Mesothelial cell of epicardium (in vitro differentiated cells): ENCODE measurements at regions not wholly inside any gene's neighbourhood (a gene's known extent, or its start where the extent isn't known, plus 50 kb on each side); places are given as distances from the start of the nearest gene placed in this dataset.

Experiments used
- DNase-seq, 2 experiments: peaks; one replicate each; pipeline ENCODE4 v3.0.0; 2021; ENCODE audit warnings: low spot score in 2 of 2; ENCODE audit not compliant: unreplicated experiment in 2 of 2
- H3K27ac Mint-ChIP-seq: 2 replicates; pipeline ENCODE4 v1.8.0; 2021; ENCODE audit warnings: mixed read lengths
- H3K27me3 Mint-ChIP-seq: 2 replicates; pipeline ENCODE4 v1.8.0; 2021; ENCODE audit warnings: low read depth, mixed read lengths
- H3K36me3 Mint-ChIP-seq: 2 replicates; pipeline ENCODE4 v1.8.0; 2021; ENCODE audit warnings: mixed read lengths
- H3K4me1 Mint-ChIP-seq: 2 replicates; pipeline ENCODE4 v1.8.0; 2021; ENCODE audit warnings: mixed read lengths
- H3K4me3 Mint-ChIP-seq: 2 replicates; pipeline ENCODE4 v1.8.0; 2021; ENCODE audit warnings: mild to moderate bottlenecking, moderate library complexity, mixed read lengths
- H3K9me3 Mint-ChIP-seq: 2 replicates; pipeline ENCODE4 v1.8.0; 2021; ENCODE audit warnings: mixed read lengths
- CTCF ChIP-seq: fragments of 200-600 bp; sonication (generic); IDR thresholded peaks from one replicate; pipeline ENCODE4 v1.5.0; 2021; ENCODE audit warnings: antibody characterized with exemption; ENCODE audit not compliant: unreplicated experiment

GRCh38 chr14:97970222-97970621 lies 1173.0 kb downstream of the VRK1 start:
- DNase-seq = no peak
- no peak for TF ChIP-seq CTCF
- H3K36me3 Mint-ChIP-seq = no peaks in the 10 kb centered on the region
- peaks cover 46% of the 10 kb centered on the region for H3K27me3 Mint-ChIP-seq
- H3K4me3 Mint-ChIP-seq = no peak overlapping the region
- no peaks in the 10 kb centered on the region for H3K4me1 Mint-ChIP-seq
- no peak overlapping the region for H3K27ac Mint-ChIP-seq
- no peaks in the 10 kb centered on the region for H3K9me3 Mint-ChIP-seq

GRCh38 chr14:97975216-97975615 lies 1178.0 kb downstream of the VRK1 start:
- peaks cover 10% of the 10 kb centered on the region for H3K4me1 Mint-ChIP-seq
- H3K9me3 Mint-ChIP-seq = no peaks in the 10 kb centered on the region
- H3K4me3 Mint-ChIP-seq = no peak overlapping the region
- H3K27ac Mint-ChIP-seq = no peak overlapping the region
- peaks cover 29% of the 10 kb centered on the region for H3K27me3 Mint-ChIP-seq
- DNase-seq = no peak
- TF ChIP-seq CTCF = no peak
- H3K36me3 Mint-ChIP-seq = no peaks in the 10 kb centered on the region

- DNase-seq = no peak
- H3K4me1 Mint-ChIP-seq = peaks cover 10% of the 10 kb centered on the region
- H3K36me3 Mint-ChIP-seq = no peaks in the 10 kb centered on the region
- no peak overlapping the region for H3K4me3 Mint-ChIP-seq
- no peak overlapping the region for H3K27ac Mint-ChIP-seq
- peaks cover 27% of the 10 kb centered on the region for H3K27me3 Mint-ChIP-seq
- no peak for TF ChIP-seq CTCF
- H3K9me3 Mint-ChIP-seq = no peaks in the 10 kb centered on the region
Observed at GRCh38 chr14:97975962-97976361, 1178.8 kb downstream of the VRK1 start.

GRCh38 chr14:97976861-97977260 lies 1179.7 kb downstream of the VRK1 start:
- no peak for DNase-seq
- Mint-ChIP-seq H3K27ac (no peak overlapping the region), H3K27me3 (peaks cover 22% of the 10 kb centered on the region), H3K4me1 (peaks cover 10% of the 10 kb centered on the region), H3K9me3 (no peaks in the 10 kb centered on the region), H3K36me3 (no peaks in the 10 kb centered on the region), H3K4me3 (no peak overlapping the region)
- no peak for TF ChIP-seq CTCF

- peaks cover 10% of the 10 kb centered on the region for H3K4me1 Mint-ChIP-seq
- no peak for TF ChIP-seq CTCF
- no peak overlapping the region for H3K27ac Mint-ChIP-seq
Observed at GRCh38 chr14:97977651-97978261, 1180.6 kb downstream of the VRK1 start.

GRCh38 chr14:97978341-97978740 lies 1181.2 kb downstream of the VRK1 start:
- Mint-ChIP-seq H3K36me3 (no peaks in the 10 kb centered on the region), H3K4me3 (peak overlapping the region; percentile 49), H3K27ac (no peak overlapping the region), H3K4me1 (peaks cover 10% of the 10 kb centered on the region), H3K9me3 (no peaks in the 10 kb centered on the region), H3K27me3 (peaks cover 21% of the 10 kb centered on the region)
- peak; percentile 56 to 77 for DNase-seq
- no peak for TF ChIP-seq CTCF

More at GRCh38 chr14:97977651-97978261, 1180.6 kb downstream of the VRK1 start:
- DNase-seq = no peak
- Mint-ChIP-seq H3K27me3 (peaks cover 18% of the 10 kb centered on the region), H3K4me3 (no peak overlapping the region), H3K9me3 (no peaks in the 10 kb centered on the region), H3K36me3 (no peaks in the 10 kb centered on the region)
